ENCODE measurements at regions not wholly inside any gene's neighbourhood (a gene's known extent, or its start where the extent isn't known, plus 50 kb on each side); places are given as distances from the start of the nearest gene placed in this dataset.

- Histone ChIP-seq H3K36me3 (ENCODE audit: low read depth) (no peaks in the 10 kb centered on the region), H3K79me2 (ENCODE audit: low read depth) (no peaks in the 10 kb centered on the region), H3F3A (ENCODE audit: insufficient read depth, low read depth) (no peaks in the 10 kb centered on the region), H3K9me3 (ENCODE audit: insufficient read depth, low read depth) (0 out of 2 replicates have a peak, but pooled peaks cover 4% of the 10 kb centered on the region), H3K4me2 (no peak overlapping the region), H3K27me3 (ENCODE audit: insufficient read depth, low read depth) (no peaks in the 10 kb centered on the region), H4K20me1 (ENCODE audit: insufficient read depth) (no peaks in the 10 kb centered on the region), H2AFZ (no peak overlapping the region), H3K27ac (no peak overlapping the region), H3K4me1 (replicated peaks; ENCODE audit: insufficient read depth) (no peaks in the 10 kb centered on the region), H3K9me2 (ENCODE audit: insufficient read depth) (no peaks in the 10 kb centered on the region), H3K4me3 (no peak overlapping the region)
- DNase-seq = no peak
- ChIA-PET CTCF (no interaction called here), POLR2A (ENCODE audit: unreplicated experiment) (no interaction called here)
- TF ChIP-seq CTCF (conservative IDR thresholded peaks at IDR 0.05) = no peak
- TF ChIP-seq EZH2 (IDR thresholded peaks at IDR 0.05; ENCODE audit: low read depth) = no peak
- intact Hi-C loops (cut with micrococcal nuclease; ENCODE audit: unreplicated experiment) = no loop called here
- no TSS peak for BruUV-seq (replicated peaks)
Observed at GRCh38 chrX:147468600-147468999, 443.1 kb upstream of the FMR1 start.

GRCh38 chrX:147476008-147476407 lies 435.7 kb upstream of the FMR1 start:
- intact Hi-C loops (cut with micrococcal nuclease; ENCODE audit: unreplicated experiment) = loop anchor here (5.0 kb wide), 1 partner anchor 326 kb away; no protein-coding TSS in a partner anchor
- H3K27me3 ChIP-seq (ENCODE audit: insufficient read depth, low read depth) = no peaks in the 10 kb centered on the region
- H3K4me3 ChIP-seq = no peak overlapping the region
- BruUV-seq (replicated peaks) = no TSS peak
- H3K9me3 ChIP-seq (ENCODE audit: insufficient read depth, low read depth) = no peaks in the 10 kb centered on the region
- no peak overlapping the region for H3K4me2 ChIP-seq
- H3F3A ChIP-seq (ENCODE audit: insufficient read depth, low read depth) = no peaks in the 10 kb centered on the region
- no peaks in the 10 kb centered on the region for H3K4me1 ChIP-seq (replicated peaks; ENCODE audit: insufficient read depth)
- H2AFZ ChIP-seq = no peak overlapping the region
- TF ChIP-seq EZH2 (IDR thresholded peaks at IDR 0.05; ENCODE audit: low read depth) (no peak), CTCF (conservative IDR thresholded peaks at IDR 0.05) (peak; percentile 65)
- CTCF ChIA-PET = interaction anchor here (0.7 kb wide), 1 partner anchor 571 kb away, joined by 3 read pairs; no protein-coding TSS in a partner anchor
- H3K9me2 ChIP-seq (ENCODE audit: insufficient read depth) = no peaks in the 10 kb centered on the region
- no peaks in the 10 kb centered on the region for H3K79me2 ChIP-seq (ENCODE audit: low read depth)
- H4K20me1 ChIP-seq (ENCODE audit: insufficient read depth) = no peaks in the 10 kb centered on the region
- POLR2A ChIA-PET (ENCODE audit: unreplicated experiment) = no interaction called here
- H3K36me3 ChIP-seq (ENCODE audit: low read depth) = no peaks in the 10 kb centered on the region
- no peak for DNase-seq
- H3K27ac ChIP-seq = no peak overlapping the region

DNA sequence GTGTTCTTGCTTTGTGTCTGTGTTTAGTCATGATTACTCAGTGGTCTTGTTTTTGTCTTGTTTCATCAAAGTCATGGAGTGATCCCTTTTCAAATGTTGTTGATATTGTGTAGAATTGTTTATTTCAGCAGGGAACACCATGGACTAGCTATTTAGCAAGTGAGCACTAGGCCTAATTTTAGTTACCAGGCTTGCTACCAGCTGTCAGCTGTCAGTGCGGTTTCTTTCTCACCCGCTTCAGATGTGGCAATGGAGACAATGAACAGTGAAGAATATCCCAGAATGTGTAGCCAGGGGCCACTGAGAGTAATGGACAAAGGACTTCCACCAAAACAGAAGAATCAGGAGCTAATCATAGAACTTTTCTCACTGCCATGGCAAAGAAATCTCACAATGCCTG lies 432.8 kb upstream of the FMR1 start:
- no TSS peak for BruUV-seq (replicated peaks)
- TF ChIP-seq CTCF (conservative IDR thresholded peaks at IDR 0.05) (no peak), EZH2 (IDR thresholded peaks at IDR 0.05; ENCODE audit: low read depth) (no peak)
- CTCF ChIA-PET = no interaction called here

More for the DNA sequence above, 432.8 kb upstream of the FMR1 start:
- POLR2A ChIA-PET (ENCODE audit: unreplicated experiment) = no interaction called here
- DNase-seq = no peak
- H3K27ac ChIP-seq = no peak overlapping the region
- no peaks in the 10 kb centered on the region for H3K27me3 ChIP-seq (ENCODE audit: insufficient read depth, low read depth)
- H3K9me3 ChIP-seq (ENCODE audit: insufficient read depth, low read depth) = no peaks in the 10 kb centered on the region
- no peaks in the 10 kb centered on the region for H3K4me1 ChIP-seq (replicated peaks; ENCODE audit: insufficient read depth)
- no peaks in the 10 kb centered on the region for H3K9me2 ChIP-seq (ENCODE audit: insufficient read depth)
- H3K4me3 ChIP-seq = no peak overlapping the region
- no peaks in the 10 kb centered on the region; the same call in 1 of the 2 replicates for H4K20me1 ChIP-seq (ENCODE audit: insufficient read depth)
- H3F3A ChIP-seq (ENCODE audit: insufficient read depth, low read depth) = no peaks in the 10 kb centered on the region
- H2AFZ ChIP-seq = no peak overlapping the region
- no peaks in the 10 kb centered on the region for H3K36me3 ChIP-seq (ENCODE audit: low read depth)
- H3K4me2 ChIP-seq = no peak overlapping the region
- H3K79me2 ChIP-seq (ENCODE audit: low read depth) = no peaks in the 10 kb centered on the region
- intact Hi-C loops (cut with micrococcal nuclease; ENCODE audit: unreplicated experiment) = loop anchor here (5.0 kb wide), 1 partner anchor 323 kb away; no protein-coding TSS in a partner anchor
